Transverse colon (tissue), 4 donors: ENCODE measurements at regions not wholly inside any gene's neighbourhood (a gene's known extent, or its start where the extent isn't known, plus 50 kb on each side); places are given as distances from the start of the nearest gene placed in this dataset.

ENCODE experiments used
- POLR2A ChIP-seq: fragments of 450-650 bp; IDR thresholded peaks from one replicate; pipeline ENCODE4 v1.6.1; 2016; ENCODE audit warnings: antibody characterized with exemption, mild to moderate bottlenecking, moderate library complexity
- POLR2AphosphoS5 ChIP-seq, 3 donors: sonication (generic); formaldehyde crosslinking; IDR thresholded peaks; one replicate each; pipeline ENCODE4 v1.6.1; 2016; ENCODE audit warnings: antibody characterized with exemption in 3 of 3
- TF ChIP-seq, protein P1 (sequence below), 5 experiments: fragments of 200-600 bp in 3 of 5; fragments of 450-650 bp in 2 of 5; sonication (generic) in 3 of 5; IDR thresholded peaks; 1 replicate in 2 of 5; 2 replicates in 3 of 5; pipeline ENCODE4 v1.5.1; 2016 to 2017; ENCODE audit warnings: antibody characterized with exemption in 5 of 5, inconsistent platforms in 3 of 5, mild to moderate bottlenecking in 2 of 5, moderate library complexity in 1 of 5

DNA sequence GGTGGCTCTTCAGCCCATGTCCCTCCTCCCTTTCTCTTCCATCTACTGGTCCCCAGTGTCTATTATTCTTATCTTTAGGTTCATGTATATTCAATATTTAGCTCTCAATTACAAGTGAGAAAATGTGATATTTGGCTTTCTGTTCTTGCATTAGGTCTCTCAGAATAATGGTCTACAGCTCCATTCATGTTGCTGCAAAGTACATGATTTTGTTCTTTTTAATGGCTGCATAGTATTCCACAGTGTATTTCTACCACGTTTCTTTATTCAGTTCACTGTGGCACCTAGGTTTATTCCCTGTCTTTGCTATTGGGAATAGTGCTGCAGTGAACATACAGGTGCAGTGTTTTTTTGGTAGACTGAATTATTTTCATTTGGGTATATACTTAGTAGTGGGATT, 1308.8 kb downstream of the EFNA5 start:
- TF ChIP-seq, protein P1, sequence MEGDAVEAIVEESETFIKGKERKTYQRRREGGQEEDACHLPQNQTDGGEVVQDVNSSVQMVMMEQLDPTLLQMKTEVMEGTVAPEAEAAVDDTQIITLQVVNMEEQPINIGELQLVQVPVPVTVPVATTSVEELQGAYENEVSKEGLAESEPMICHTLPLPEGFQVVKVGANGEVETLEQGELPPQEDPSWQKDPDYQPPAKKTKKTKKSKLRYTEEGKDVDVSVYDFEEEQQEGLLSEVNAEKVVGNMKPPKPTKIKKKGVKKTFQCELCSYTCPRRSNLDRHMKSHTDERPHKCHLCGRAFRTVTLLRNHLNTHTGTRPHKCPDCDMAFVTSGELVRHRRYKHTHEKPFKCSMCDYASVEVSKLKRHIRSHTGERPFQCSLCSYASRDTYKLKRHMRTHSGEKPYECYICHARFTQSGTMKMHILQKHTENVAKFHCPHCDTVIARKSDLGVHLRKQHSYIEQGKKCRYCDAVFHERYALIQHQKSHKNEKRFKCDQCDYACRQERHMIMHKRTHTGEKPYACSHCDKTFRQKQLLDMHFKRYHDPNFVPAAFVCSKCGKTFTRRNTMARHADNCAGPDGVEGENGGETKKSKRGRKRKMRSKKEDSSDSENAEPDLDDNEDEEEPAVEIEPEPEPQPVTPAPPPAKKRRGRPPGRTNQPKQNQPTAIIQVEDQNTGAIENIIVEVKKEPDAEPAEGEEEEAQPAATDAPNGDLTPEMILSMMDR (IDR thresholded peaks at IDR 0.05) = no peak
- TF ChIP-seq POLR2AphosphoS5 (IDR thresholded peaks at IDR 0.05) = no peak
- no peak for TF ChIP-seq POLR2A
